ENCODE measurements at regions not wholly inside any gene's neighbourhood (a gene's known extent, or its start where the extent isn't known, plus 50 kb on each side); places are given as distances from the start of the nearest gene placed in this dataset.

- no peak for FAIRE-seq
Observed at GRCh38 chr16:86356804-86357203, 153.5 kb upstream of the FOXF1 start.

- no peak for FAIRE-seq
Observed at GRCh38 chr16:86357303-86357702, 153.0 kb upstream of the FOXF1 start.

- FAIRE-seq, result no peak
Observed at GRCh38 chr16:86357950-86358349, 152.4 kb upstream of the FOXF1 start.

- FAIRE-seq, result no peak
Observed at GRCh38 chr16:86359571-86359970, 150.8 kb upstream of the FOXF1 start.

GRCh38 chr16:86362155-86362849 lies 148.0 kb upstream of the FOXF1 start:
- no peak for FAIRE-seq

- no peak for FAIRE-seq
Observed at GRCh38 chr16:86363057-86363490, 147.3 kb upstream of the FOXF1 start.

GRCh38 chr16:86363836-86364618 lies 146.3 kb upstream of the FOXF1 start:
- no peak for FAIRE-seq

- FAIRE-seq, result no peak
Observed at GRCh38 chr16:86364653-86365380, 145.5 kb upstream of the FOXF1 start.

- no peak for FAIRE-seq
Observed at GRCh38 chr16:86365513-86366273, 144.6 kb upstream of the FOXF1 start.

- no peak for FAIRE-seq
Observed at GRCh38 chr16:86366481-86366880, 143.8 kb upstream of the FOXF1 start.

GRCh38 chr16:86367291-86368072 lies 142.8 kb upstream of the FOXF1 start:
- no peak for FAIRE-seq

- no peak for FAIRE-seq
Observed at GRCh38 chr16:86368261-86368660, 142.1 kb upstream of the FOXF1 start.

- FAIRE-seq, result no peak
Observed at GRCh38 chr16:86370062-86370461, 140.3 kb upstream of the FOXF1 start.

- FAIRE-seq, result no peak
Observed at GRCh38 chr16:86371083-86371803, 139.1 kb upstream of the FOXF1 start.

- no peak for FAIRE-seq
Observed at GRCh38 chr16:86372193-86372592, 138.1 kb upstream of the FOXF1 start.

- no peak for FAIRE-seq
Observed at GRCh38 chr16:86373276-86373901, 136.9 kb upstream of the FOXF1 start.

GRCh38 chr16:86374603-86375130 lies 135.7 kb upstream of the FOXF1 start:
- no peak for FAIRE-seq

- no peak for FAIRE-seq
Observed at GRCh38 chr16:86375364-86375763, 135.0 kb upstream of the FOXF1 start.

GRCh38 chr16:86375851-86376250 lies 134.5 kb upstream of the FOXF1 start:
- no peak for FAIRE-seq

- FAIRE-seq, result no peak
Observed at GRCh38 chr16:86376837-86377236, 133.5 kb upstream of the FOXF1 start.
